ENCODE measurements at regions not wholly inside any gene's neighbourhood (a gene's known extent, or its start where the extent isn't known, plus 50 kb on each side); places are given as distances from the start of the nearest gene placed in this dataset.
A peak's percentile ranks its signal among the peaks of the same experiment; 100 is the strongest.
"Not testable (repeated sequence)": the region's sequence is repeated elsewhere in the genome, so short reads cannot be mapped to it uniquely, and the experiment has no call there.

DNA sequence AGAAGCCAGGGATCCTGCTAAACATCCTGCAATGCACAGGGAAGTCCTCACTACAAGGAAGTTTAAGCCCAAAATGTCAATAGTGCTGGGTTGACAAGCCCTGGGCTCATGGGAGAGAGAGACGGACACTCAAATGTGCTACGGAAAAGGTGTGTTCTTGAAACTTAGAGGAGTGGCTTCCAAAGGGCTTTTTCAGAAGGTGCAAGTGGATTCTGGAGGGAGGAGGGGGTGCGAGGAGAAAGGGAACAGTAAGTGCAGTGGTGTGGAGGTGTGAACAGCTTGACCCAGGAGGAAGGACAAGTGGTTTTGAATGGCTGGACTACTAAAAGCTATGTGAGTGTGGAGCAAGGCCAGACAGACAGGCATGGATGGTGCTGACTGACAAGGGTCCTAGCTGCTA lies 50.4 kb upstream of the CECR2 start:
- no peak for DNase-seq

DNA sequence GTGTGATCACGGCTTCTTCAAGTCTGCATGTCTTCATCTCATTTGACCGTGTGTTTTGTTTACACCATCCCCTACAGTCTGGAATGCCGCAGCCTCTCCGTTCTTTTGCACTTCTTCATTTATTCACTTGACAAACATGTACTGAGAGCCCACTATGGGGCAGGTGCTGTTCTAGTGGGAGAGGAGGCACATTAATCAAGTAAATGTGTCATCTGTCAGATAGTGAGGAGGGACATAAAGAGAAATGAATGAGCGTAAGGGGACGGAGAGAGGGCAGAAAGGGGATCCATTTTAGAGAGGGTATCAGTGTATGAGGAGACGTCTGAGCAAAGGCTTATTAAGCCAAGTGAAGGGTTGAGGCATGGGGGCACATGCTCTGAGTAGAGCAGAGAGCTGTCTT lies 54.0 kb upstream of the CECR2 start:
- no peak for DNase-seq

DNA sequence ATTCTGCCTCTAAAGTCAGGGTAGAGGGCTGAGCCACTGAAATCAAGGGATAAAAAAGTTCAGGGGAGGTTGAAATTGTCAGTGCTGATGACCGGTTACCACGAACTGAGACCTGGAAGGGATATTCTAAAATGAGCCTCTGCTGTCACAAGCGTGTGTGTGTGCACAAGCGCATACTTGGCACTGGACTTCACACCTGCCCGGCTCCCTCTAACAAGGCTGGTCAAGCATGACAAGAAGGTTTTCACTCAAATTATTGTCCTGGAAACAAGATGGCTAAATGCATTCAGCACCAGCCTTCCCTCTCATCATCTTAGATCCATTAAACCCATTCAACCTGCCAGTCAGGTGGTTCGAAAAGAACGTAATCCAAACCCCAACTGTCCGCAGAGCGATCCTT lies 54.8 kb upstream of the CECR2 start:
- DNase-seq = no peak

DNA sequence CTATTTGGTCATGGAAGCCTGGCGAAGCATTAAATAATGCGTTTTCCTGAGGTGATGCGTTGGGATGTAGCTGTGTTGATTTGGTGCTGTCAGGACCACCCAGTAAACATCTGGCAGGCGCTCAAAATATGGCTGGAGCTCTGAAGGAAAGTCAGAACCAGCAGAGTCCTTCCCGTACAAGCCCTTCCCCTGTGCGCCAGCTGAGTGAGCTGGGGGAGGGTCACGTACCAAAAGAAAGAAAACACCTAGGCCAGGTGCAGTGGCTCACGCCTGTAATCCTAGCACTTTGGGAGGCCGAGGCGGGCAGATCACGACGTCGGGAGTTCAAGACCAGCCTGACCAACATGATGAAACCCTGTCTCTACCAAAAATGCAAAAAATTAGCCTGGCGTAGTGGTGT lies 55.6 kb upstream of the CECR2 start:
- DNase-seq = no peak

DNA sequence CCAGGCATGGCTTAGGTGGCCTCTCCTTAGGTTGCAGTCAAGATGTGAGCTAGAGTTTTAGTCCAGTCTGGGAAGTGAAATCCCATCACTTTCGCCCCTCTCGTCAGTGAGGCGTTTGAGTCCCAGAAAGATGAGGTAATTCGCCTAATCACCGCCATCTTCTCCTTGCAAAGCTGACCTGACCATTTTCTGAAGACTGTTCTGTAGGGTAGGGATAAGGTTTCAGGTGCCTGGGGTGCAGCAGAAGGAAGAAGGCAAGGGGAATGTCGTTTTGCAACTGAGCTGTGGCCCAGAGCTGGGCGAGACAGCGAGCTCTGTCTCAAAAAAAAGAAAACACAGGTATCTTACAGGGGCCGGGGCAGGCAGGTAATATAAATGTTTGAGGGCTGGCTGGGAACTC lies 61.7 kb upstream of the CECR2 start:
- DNase-seq = no peak

DNA sequence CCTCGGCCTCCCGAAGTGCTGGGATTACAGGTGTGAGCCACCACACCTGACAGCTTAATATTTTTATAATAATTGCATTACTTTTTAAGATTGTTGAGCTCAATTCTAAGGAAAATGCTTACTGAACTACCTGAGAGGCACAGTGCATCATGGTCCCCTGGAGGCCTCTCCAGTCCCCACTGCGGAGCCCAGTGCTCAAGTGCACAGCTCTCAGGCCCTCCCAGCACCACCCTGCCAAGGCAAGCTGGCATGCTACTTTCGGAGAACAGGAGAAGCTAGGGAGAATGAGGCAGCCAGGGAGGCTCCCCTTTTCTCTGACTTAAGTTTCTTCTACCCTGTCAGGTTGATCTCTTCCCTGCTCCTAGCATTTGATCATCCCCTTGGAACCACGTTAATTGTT lies 64.2 kb upstream of the CECR2 start:
- no peak for DNase-seq

DNA sequence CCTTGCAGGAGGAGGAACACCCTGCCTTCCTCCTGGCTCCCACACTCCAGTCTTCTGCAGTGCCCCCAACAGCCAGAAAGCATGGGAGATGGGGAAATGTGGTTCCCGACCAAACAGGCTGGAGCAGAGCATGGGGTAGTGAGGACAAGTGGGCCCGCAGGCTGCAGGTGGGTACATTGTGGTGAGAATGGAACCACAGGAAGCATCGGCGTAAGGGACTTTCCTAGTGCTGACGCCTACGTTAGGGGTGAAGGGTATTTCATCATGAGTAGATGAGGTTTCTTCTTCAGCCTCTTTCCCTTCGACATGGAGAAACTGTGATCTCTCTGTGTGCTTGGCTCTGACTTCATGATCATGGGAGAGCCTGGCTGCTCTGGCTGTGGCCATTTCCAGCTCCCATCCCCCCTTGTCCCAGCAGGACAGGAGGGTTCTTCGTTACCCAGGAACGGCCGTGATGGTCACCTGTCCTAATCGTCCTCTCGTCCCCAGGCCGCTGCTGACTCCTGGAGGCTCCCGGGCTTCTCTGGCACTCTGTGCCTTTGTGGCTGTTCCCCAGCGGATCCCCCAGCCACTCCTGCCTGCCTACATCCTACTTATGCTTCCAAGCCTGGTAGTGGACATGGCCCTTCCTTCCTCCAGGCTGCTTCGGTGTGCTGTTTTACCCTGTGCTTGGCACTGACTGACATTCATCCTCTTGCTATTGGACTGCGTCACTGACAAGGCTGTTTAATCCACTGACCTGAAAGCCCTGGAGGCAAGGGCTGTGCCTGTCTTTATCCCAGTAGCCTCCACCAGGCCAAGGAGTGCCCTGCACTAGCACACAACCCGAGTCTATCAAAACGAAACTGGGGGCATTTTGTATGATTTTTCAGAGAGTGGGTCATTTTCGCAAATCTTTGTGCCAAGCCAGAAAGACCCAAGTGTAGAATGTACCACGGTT lies 65.2 kb upstream of the CECR2 start:
- DNase-seq = peak; percentile 71

DNA sequence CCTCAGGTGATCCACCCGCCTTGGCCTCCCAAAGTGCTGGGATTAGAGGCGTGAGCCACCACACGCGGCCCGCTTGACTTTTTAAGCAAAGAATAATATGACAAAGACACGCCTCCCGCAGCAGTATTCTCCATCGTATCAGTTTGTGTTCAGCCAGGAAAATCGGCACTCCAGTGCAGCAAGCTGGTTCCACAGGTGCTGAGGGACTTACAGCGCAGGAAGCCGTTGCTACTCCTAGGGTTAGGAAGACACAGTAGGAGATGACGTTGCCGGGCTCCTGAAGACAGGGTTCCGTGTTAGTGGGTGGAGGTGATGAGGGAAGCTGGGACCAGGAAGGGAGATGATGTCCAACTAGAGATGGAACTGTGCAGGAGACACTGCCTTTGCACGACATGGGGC lies 65.8 kb upstream of the CECR2 start:
- no peak for DNase-seq

DNA sequence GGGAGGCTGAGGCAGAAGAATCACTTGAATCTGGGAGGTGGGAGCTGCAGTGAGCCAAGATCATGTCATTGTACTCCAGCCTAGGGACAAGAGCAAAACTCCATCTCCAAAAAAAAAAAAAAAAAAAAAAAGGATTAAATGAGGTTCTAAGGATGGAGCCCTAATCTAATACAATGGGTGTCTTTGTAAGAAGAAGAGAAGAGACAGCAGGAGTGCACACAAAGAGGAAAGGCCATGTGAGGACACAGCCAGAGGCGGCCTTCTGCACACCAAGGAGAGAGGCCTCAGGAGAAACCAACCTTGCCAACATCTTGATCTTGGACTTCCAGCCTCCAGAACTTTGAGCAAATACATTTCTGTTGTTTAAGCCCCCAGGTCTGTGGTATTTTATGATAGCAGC lies 66.6 kb upstream of the CECR2 start:
- DNase-seq = no peak

DNA sequence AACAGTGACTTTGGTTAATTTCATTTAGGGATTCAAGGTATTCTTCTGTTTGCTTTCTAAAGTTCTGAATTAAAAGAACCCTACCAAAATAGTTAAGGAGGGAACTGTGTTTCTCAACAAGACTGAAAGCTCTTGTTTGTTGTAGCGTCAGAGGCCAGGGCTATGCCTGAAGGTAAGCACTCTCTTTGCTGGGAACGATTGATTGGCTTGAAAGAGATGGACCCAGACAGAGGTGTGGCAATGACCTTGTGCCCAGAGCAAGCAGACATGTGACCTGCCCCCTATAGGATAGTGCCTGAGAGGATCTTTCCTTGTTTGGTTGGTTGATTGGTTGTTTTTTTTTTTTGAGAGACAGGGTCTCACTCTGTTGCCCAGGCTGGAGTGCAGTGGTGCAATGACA lies 68.3 kb upstream of the CECR2 start:
- DNase-seq = no peak

DNA sequence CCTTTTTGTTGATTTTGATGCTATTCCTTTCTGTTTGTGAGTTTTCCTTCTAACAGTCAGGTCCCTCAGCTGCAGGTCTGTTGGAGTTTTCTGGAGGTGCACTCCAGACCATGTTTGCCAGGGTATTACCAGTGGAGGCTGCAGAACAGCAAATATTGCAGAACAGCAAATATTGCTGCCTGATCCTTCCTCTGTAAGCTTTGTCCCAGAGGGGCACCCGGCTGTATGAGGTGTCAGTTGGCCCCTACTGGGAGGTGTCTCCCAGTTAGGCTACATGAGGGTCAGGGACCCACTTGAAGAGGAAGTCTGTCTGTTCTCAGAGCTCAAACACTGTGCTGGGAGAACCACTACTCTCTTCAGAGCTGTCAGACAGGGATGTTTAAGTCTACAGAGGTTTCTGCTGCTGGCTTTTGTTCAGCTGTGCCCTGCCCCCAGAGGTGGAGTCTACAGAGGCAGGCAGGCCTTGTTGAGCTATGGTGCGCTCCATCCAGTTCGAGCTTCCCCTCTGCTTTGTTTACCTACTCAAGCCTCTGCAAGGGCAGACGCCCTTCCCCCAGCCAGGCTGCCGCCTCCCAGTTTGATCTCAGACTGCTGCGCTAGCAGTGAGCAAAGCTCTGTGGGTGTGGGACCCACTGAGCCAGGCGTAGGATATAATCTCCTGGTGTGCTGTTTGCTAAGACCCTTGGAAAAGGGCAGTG lies 70.3 kb upstream of the CECR2 start:
- not testable (repeated sequence) for DNase-seq

DNA sequence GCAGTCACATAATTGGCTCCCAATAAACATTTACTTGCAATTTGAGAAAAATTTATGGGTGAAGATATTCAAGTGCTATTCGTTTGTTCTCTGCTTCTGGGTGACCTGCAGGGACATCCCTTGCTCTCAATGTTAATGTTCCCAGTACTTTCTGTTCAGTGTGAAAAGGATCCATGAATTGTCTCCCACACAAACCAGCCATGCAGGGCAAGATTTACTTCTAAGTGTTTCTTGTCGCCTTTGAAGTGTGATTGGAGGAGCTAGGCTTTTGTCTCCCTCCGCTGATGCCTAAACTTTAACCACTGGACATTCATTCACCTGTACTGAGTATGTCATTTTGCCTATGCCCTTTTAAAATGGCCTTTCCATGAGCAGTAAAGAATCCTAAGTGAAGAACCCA lies 66.4 kb upstream of the ADA2 start:
- DNase-seq = no peak

DNA sequence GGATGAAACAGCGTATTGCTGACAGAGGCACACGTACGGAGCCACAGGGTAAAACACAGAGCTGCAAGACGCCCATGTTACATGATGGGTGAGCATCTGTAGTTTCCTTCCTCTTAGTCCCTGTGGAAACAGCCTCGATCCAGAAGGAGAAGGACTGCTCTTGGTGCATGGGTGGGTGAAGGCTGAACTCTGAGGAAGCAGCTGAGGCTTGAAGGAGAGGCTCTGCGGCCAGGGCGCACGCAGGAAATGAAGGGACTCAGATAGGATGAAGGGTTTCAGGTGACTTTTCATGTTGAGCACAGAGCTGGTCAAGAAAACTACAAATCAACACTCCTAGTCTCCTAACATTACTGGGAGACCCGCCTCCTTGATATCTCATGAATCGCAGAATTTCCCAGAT lies 65.7 kb upstream of the ADA2 start:
- no peak for DNase-seq

DNA sequence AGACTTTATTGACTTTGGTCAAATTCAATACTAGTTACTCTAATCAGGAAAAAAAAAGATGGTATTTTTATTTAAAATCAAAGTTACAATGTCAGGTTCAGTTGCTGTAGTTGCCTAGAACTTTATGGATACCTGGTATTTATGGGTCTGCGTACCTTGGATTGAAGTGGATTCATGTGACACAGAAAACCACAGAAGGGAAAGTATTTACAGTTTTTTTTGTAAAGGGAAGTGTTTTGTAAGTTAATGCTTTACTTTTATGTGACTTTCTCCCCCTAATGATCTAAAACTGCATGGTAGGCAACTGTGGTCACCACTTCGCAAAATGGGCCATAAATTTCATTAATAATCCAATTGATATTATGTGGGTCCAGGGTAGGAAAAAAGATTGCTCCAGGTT lies 65.2 kb upstream of the ADA2 start:
- no peak for DNase-seq

DNA sequence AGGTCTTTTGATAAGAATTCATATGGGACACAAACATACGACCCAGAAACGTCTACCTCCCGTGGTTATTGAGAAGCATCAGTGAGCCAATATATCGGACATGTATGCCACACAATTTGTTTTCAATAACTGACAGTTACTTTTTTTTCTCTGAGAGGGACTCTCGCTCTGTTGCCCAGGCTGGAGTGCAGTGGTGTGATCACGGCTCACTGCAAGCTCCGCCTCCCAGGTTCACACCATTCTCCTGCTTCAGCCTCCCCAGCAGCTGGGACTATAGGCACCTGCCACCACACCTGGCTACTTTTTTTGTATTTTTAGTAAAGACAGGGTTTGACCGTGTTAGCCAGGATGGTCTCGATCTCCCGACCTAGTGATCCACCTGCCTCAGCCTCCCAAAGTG lies 64.6 kb upstream of the ADA2 start:
- DNase-seq = not testable (repeated sequence)

DNA sequence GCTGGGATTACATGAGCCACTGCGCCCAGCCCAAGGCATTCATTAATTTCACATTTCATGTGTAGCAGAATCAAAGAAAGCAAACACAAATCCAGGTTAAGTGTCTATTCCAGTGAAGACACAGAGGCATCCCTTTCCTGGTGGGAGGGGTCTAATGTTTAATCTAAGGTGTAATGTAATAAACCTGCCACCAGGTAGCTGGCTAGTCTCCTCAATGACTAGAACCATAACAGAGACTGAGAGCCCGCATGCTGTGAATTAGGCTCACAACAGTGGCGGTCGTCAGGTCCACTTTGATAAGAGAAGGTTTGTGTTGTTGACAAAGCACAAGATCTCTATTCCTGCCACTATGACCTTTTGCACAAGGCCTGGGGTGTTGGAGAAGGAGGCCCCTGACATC lies 64.2 kb upstream of the ADA2 start:
- DNase-seq = no peak

DNA sequence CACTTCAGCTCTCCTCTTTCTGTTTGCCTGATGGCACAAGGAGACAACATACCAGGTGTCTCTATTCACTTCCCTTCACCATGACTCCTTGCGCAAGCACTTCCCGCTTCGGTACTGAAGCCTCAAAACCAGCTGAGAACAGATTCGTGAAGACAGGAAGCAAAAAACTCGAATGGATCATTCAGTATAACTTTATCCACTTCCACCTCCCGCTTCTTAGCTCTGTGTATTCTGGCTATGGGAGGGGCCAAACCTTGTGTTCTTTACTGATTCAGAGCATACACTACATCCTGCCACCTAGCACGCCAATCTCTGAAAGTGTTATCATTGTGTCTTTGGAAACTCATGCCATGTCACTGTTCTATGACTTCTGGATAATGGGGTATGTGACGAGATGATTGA lies 62.2 kb upstream of the ADA2 start:
- peak; percentile 34 for DNase-seq

DNA sequence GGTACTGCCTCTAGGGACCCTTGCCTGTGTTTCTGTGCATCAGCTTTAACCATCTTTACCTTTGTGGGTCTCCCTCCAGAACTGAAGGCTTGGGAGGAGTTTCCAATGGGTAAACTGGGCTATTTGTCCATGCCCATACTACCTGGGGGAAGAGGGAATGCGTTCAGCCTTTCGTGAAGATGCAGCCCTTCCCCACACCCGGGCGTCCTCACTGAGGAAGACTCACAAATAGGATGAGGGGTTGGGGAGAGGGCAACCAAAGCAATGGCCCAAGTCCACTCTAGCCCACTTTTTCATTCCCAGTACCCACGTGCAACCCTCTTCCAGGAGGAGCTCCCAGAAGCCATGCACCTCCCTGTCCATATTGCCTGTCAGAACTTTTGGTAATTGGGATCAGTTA lies 61.8 kb upstream of the ADA2 start:
- no peak for DNase-seq

DNA sequence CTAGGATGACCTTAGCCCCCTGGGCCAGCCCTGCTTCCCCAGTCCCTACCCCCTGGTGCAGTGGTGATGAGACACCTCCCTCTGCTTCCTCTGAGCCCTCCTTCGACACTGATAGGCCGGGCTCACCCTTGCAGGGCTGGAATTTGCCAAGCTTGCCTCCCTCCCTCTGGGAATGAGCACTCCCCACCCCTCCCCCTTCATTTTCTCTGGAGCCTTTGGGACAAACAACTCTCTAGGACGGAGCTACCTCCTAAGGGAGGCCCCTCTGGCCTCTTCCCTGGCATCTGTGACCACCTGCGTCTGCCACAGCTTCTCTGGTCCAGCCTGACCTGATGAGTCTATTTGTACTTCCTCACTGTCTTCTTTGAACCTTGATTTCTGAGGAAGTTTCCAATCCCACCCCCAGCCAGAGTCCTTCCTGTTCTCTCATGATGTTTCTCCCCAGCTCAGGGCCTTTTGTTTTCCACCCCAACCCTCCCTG lies 53.3 kb upstream of the ADA2 start:
- no peak for DNase-seq

DNA sequence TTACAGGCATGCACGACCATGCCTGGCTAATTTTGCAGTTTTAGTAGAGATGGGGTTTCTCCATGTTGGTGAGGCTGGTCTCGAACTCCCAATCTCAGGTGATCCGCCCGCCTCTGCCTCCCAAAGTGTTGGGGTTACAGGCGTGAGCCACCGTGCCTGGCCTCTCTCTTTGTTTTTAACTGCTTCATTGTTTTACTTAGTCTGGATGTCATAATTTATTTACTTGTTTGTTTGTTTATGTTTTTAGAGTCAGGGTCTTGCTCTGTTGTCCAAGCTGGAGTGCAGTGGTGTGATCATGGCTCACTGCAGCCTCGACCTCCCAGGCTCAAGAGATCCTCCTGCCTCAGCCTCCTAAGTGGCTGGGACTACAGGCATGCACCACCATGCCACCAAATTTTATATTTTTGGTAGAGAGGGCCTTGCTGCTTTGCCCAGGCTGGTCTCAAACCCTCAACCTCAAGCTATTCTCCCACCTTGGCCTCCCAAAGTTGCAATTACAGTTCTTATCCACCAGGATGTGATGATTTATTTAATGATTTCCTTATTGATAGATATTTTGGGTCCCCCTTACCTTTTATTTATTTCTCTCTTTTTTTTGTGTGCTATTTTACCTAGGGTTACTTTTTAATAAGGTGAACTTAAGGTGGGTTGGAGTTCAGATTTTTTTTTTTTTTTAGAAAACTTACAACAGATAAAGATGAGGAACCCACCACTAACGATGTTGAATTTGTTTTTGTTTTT lies 52.6 kb upstream of the ADA2 start:
- no peak for DNase-seq

DNA sequence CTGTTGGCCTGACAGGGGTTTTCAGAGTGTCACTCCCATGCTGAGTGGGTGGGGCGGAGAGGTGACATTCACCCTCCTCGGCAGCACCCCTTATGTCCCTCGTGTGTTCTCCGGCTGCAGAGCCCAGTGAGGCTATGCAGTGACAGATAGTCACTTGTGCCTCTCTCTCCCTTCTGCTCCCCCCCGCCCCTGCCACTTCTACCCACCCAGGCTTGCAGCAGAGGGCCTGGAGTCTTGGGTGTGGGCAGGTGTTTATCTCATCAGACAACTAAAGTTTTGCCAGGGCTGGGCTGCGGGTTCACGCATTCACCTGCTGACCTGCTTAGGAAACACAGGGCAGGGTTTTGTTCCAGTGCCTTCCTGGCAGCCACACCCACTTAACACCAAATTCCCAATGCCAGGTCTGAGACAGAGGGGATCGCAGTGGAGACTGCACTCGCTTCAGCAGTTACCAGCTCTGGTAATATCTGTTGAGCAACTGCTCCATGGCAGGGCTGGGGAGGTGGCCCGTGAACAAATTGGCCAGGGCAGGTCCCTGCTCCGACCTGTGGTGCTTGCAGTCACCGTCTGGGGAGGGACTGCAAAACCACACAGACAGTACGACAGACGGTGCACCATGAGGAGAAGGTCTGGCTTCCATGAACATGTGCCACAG lies 50.5 kb upstream of the ADA2 start:
- DNase-seq = no peak

DNA sequence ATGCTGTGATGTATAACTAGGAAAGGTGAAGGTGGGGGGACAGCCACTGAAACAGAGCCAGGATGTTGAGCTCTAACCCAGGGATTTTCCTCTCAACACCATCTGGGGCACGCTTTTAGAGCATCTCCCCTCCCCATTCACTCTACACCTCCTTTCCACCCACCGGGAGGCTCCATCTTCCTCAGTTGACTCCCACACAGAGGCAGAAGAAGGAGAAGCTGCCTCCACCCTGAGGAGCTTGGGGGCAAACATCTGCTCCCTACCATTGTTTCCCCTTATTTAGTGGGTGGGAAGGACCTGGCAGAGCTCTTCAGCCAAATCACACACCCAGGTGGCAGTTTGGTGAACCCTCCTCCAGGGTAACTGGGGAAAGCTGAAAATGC lies 50.0 kb upstream of the ADA2 start:
- DNase-seq = no peak
